GM12864 (cell line): ENCODE measurements at regions not wholly inside any gene's neighbourhood (a gene's known extent, or its start where the extent isn't known, plus 50 kb on each side); places are given as distances from the start of the nearest gene placed in this dataset.
"Not testable (repeated sequence)": the region's sequence is repeated elsewhere in the genome, so short reads cannot be mapped to it uniquely, and the experiment has no call there.

Experiments
- DNase-seq: peaks from one replicate; pipeline ENCODE4 v3.0.0-alpha.2; 2011; ENCODE audit warnings: low read depth
- H3K4me3 ChIP-seq: 2 replicates; pipeline ENCODE4 v1.5.1; 2011; ENCODE audit warnings: mild to moderate bottlenecking, low read depth, low read length, control low read depth
- TF ChIP-seq, protein P1 (sequence below): IDR thresholded peaks from 2 replicates; pipeline ENCODE4 v1.5.1; 2011; ENCODE audit warnings: low read depth, mild to moderate bottlenecking, moderate library complexity, low read length, control low read depth, inconsistent platforms; ENCODE audit errors: missing control alignments

- no peak for DNase-seq
- no peak overlapping the region for H3K4me3 ChIP-seq
- TF ChIP-seq, protein P1, sequence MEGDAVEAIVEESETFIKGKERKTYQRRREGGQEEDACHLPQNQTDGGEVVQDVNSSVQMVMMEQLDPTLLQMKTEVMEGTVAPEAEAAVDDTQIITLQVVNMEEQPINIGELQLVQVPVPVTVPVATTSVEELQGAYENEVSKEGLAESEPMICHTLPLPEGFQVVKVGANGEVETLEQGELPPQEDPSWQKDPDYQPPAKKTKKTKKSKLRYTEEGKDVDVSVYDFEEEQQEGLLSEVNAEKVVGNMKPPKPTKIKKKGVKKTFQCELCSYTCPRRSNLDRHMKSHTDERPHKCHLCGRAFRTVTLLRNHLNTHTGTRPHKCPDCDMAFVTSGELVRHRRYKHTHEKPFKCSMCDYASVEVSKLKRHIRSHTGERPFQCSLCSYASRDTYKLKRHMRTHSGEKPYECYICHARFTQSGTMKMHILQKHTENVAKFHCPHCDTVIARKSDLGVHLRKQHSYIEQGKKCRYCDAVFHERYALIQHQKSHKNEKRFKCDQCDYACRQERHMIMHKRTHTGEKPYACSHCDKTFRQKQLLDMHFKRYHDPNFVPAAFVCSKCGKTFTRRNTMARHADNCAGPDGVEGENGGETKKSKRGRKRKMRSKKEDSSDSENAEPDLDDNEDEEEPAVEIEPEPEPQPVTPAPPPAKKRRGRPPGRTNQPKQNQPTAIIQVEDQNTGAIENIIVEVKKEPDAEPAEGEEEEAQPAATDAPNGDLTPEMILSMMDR = no peak
Observed at GRCh38 chr15:95772982-95773381, 557.5 kb upstream of the NR2F2 start.

GRCh38 chr15:95784508-95784907 is 546.0 kb upstream of the NR2F2 start:
- TF ChIP-seq, protein P1 = no peak
- no peak for DNase-seq

GRCh38 chr15:95785276-95785675 is 545.2 kb upstream of the NR2F2 start:
- not testable (repeated sequence) for H3K4me3 ChIP-seq, DNase-seq

More at GRCh38 chr15:95784508-95784907, 546.0 kb upstream of the NR2F2 start:
- no peak overlapping the region for H3K4me3 ChIP-seq

- H3K4me3 ChIP-seq = no peak overlapping the region
- TF ChIP-seq, protein P1 = no peak
- DNase-seq = no peak
Observed at GRCh38 chr15:95793231-95793630, 537.3 kb upstream of the NR2F2 start.

GRCh38 chr15:95795386-95795785 is 535.1 kb upstream of the NR2F2 start:
- TF ChIP-seq, protein P1 = no peak

GRCh38 chr15:95799286-95800200 is 531.0 kb upstream of the NR2F2 start:
- no peak for DNase-seq
- TF ChIP-seq, protein P1 = no peak
- no peak overlapping the region for H3K4me3 ChIP-seq

More at GRCh38 chr15:95795386-95795785, 535.1 kb upstream of the NR2F2 start:
- H3K4me3 ChIP-seq = no peak overlapping the region
- DNase-seq = no peak

DNA sequence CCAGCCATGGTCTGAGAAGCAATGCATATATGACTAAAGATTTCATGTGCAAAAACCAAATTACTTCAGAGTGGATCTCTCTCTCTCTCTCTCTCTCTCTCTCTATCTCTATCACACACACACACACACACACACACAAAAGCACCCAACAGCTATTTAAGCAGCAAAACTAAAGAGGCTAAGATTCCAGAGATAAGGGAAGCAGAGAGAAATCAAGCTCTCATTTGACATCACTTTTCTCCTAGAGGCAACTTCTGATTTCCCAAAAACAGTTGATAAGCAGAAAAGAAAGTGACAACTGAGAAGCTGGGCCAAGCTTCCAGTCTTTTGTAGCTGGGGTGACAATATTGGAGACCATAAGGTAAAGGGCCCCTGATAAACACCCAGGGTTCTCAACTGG is 526.0 kb upstream of the NR2F2 start:
- H3K4me3 ChIP-seq = no peak overlapping the region
- DNase-seq = no peak
- TF ChIP-seq, protein P1 = no peak
